Stimulated activated CD4-positive, alpha-beta T cell treated with anti-CD3 and anti-CD28 coated beads, Interleukin-1b, Interleukin-23, amount 100 ng/mL, for 1 hour (primary cell): ENCODE measurements at regions not wholly inside any gene's neighbourhood (a gene's known extent, or its start where the extent isn't known, plus 50 kb on each side); places are given as distances from the start of the nearest gene placed in this dataset.

Experiments
- DNase-seq, 2 donors: peaks; one replicate each; pipeline ENCODE4 v3.0.0-alpha.2; 2020; ENCODE audit warnings: low read depth in 2 of 2

- DNase-seq, result no peak
Measured at GRCh38 chr10:88023676-88024075, 160.3 kb downstream of the PTEN start.

- no peak for DNase-seq
Measured at GRCh38 chr10:88026031-88026430, 162.6 kb downstream of the PTEN start.

- no peak for DNase-seq
Measured at GRCh38 chr10:88027570-88027969, 164.1 kb downstream of the PTEN start.

- no peak for DNase-seq
Measured at GRCh38 chr10:88028072-88028471, 164.6 kb downstream of the PTEN start.

- no peak for DNase-seq
Measured at GRCh38 chr10:88028654-88029053, 165.2 kb downstream of the PTEN start.

GRCh38 chr10:88032566-88032965 lies 169.1 kb downstream of the PTEN start:
- DNase-seq, result no peak

GRCh38 chr10:88033385-88033784 lies 170.0 kb downstream of the PTEN start:
- DNase-seq, result no peak

- no peak for DNase-seq
Measured at GRCh38 chr10:88033793-88034192, 170.4 kb downstream of the PTEN start.

- no peak for DNase-seq
Measured at GRCh38 chr10:88036126-88036525, 172.7 kb downstream of the PTEN start.

GRCh38 chr10:88037623-88038022 lies 174.2 kb downstream of the PTEN start:
- no peak for DNase-seq

GRCh38 chr10:88038268-88038667 lies 174.8 kb downstream of the PTEN start:
- DNase-seq, result no peak

GRCh38 chr10:88039496-88040200 lies 176.2 kb downstream of the PTEN start:
- DNase-seq, result no peak

- DNase-seq, result no peak
Measured at GRCh38 chr10:88041243-88042159, 178.1 kb downstream of the PTEN start.

GRCh38 chr10:88042160-88043100 lies 179.0 kb downstream of the PTEN start:
- DNase-seq, result no peak

- DNase-seq, result no peak
Measured at GRCh38 chr10:88045096-88045495, 181.7 kb downstream of the PTEN start.

- no peak for DNase-seq
Measured at GRCh38 chr10:88045656-88046415, 182.4 kb downstream of the PTEN start.

- DNase-seq, result no peak
Measured at GRCh38 chr10:88047579-88047978, 184.2 kb downstream of the PTEN start.

- no peak for DNase-seq
Measured at GRCh38 chr10:88048312-88048711, 184.9 kb downstream of the PTEN start.

- no peak for DNase-seq
Measured at GRCh38 chr10:88049204-88049603, 185.8 kb downstream of the PTEN start.

GRCh38 chr10:88057720-88058119 lies 194.3 kb downstream of the PTEN start:
- DNase-seq, result no peak

GRCh38 chr10:88058750-88059149 lies 195.3 kb downstream of the PTEN start:
- DNase-seq, result no peak
